ENCODE measurements at regions not wholly inside any gene's neighbourhood (a gene's known extent, or its start where the extent isn't known, plus 50 kb on each side); places are given as distances from the start of the nearest gene placed in this dataset.

- Histone ChIP-seq H3K9me3 (no peaks in the 10 kb centered on the region), H3K4me1 (no peaks in the 10 kb centered on the region), H3K27ac (no peak overlapping the region), H3K4me3 (no peak overlapping the region), H3K27me3 (no peaks in the 10 kb centered on the region), H3K36me3 (no peaks in the 10 kb centered on the region)
- WGBS (ENCODE audit: insufficient coverage, low coverage, low lambda C conversion rate, missing lambda C conversion rate): 84% methylated on average over 4 of the region's 9 CpGs
- ATAC-seq: no peak
- TF ChIP-seq CTCF (IDR thresholded peaks at IDR 0.05) (no peak), POLR2A (IDR thresholded peaks at IDR 0.05) (no peak)
- no peak for DNase-seq
- intact Hi-C loops (cut with DNase I): no loop called here
Observed at GRCh38 chr18:45437366-45437765, 177.9 kb upstream of the SLC14A2 start.

GRCh38 chr18:45439851-45440645 is 175.2 kb upstream of the SLC14A2 start:
- no peak for TF ChIP-seq CTCF (IDR thresholded peaks at IDR 0.05)
- TF ChIP-seq POLR2A (IDR thresholded peaks at IDR 0.05): no peak
- Histone ChIP-seq H3K36me3 (no peaks in the 10 kb centered on the region), H3K4me1 (no peaks in the 10 kb centered on the region), H3K9me3 (no peaks in the 10 kb centered on the region), H3K27ac (no peak overlapping the region), H3K27me3 (no peaks in the 10 kb centered on the region), H3K4me3 (no peak overlapping the region)
- DNase-seq (no peak), ATAC-seq (no peak)
- intact Hi-C loops (cut with DNase I): no loop called here
- 38% methylated on average over 2 of the region's 2 CpGs for WGBS (ENCODE audit: insufficient coverage, low coverage, low lambda C conversion rate, missing lambda C conversion rate)

- Histone ChIP-seq H3K9me3 (no peaks in the 10 kb centered on the region), H3K27me3 (no peaks in the 10 kb centered on the region), H3K4me3 (no peak overlapping the region), H3K4me1 (no peaks in the 10 kb centered on the region), H3K27ac (no peak overlapping the region), H3K36me3 (no peaks in the 10 kb centered on the region)
- ATAC-seq (no peak), DNase-seq (no peak)
- no peak for TF ChIP-seq POLR2A (IDR thresholded peaks at IDR 0.05)
- peak; percentile 19 to 20 (median 20) for TF ChIP-seq CTCF (IDR thresholded peaks at IDR 0.05)
- WGBS (ENCODE audit: insufficient coverage, low coverage, low lambda C conversion rate, missing lambda C conversion rate): 72% methylated on average over 5 of the region's 5 CpGs
- intact Hi-C loops (cut with DNase I): no loop called here
Observed at GRCh38 chr18:45441110-45441847, 174.0 kb upstream of the SLC14A2 start.

- 78% methylated on average over 1 of the region's 1 CpG for WGBS (ENCODE audit: insufficient coverage, low coverage, low lambda C conversion rate, missing lambda C conversion rate)
- intact Hi-C loops (cut with DNase I): no loop called here
- DNase-seq (no peak), ATAC-seq (no peak)
- Histone ChIP-seq H3K27ac (no peak overlapping the region), H3K4me1 (no peaks in the 10 kb centered on the region), H3K27me3 (no peaks in the 10 kb centered on the region), H3K4me3 (no peak overlapping the region), H3K9me3 (no peaks in the 10 kb centered on the region), H3K36me3 (no peaks in the 10 kb centered on the region)
- TF ChIP-seq CTCF (IDR thresholded peaks at IDR 0.05) (no peak), POLR2A (IDR thresholded peaks at IDR 0.05) (no peak)
Observed at GRCh38 chr18:45444040-45444439, 171.2 kb upstream of the SLC14A2 start.

Measured in right lobe of liver (tissue), 6 donors.